H1 (cell line): ENCODE measurements at regions not wholly inside any gene's neighbourhood (a gene's known extent, or its start where the extent isn't known, plus 50 kb on each side); places are given as distances from the start of the nearest gene placed in this dataset.

Experiments
- CTCF ChIA-PET: fragments of 300-600 bp; sonication (Branson Sonifier 250); formaldehyde crosslinking; loops from one replicate; lab custom pipeline; 2021; ENCODE audit not compliant: partially characterized antibody; lab: Charles Lee
- POLR2A ChIA-PET: fragments of 300-600 bp; sonication (Branson Sonifier 250); formaldehyde crosslinking; loops from one replicate; lab custom pipeline; 2021; ENCODE audit warnings: inconsistent platforms; ENCODE audit not compliant: partially characterized antibody; lab: Charles Lee
- DNase-seq, 2 experiments: peaks; one replicate each; pipeline versions ENCODE4 v3.0.0 to v3.0.0-alpha.2; 2010 to 2022; ENCODE audit warnings: low spot score in 2 of 2, low read depth in 1 of 2, mixed read lengths in 1 of 2
- FAIRE-seq: peaks from 2 replicates; lab custom pipeline; 2011; peaks lifted over from hg19 to GRCh38; lab: Jason Lieb, UNC
- H2AFZ ChIP-seq: 2 replicates; pipeline ENCODE4 v1.8.1; 2012; ENCODE audit warnings: low read length, inconsistent platforms
- H2AK5ac ChIP-seq: 2 replicates; pipeline ENCODE4 v1.6.1; 2013; ENCODE audit warnings: low read depth, low read length
- H2BK120ac ChIP-seq: replicated peaks from 2 replicates; pipeline ENCODE3; 2013; ENCODE audit warnings: low read depth, low read length, inconsistent platforms
- H2BK12ac ChIP-seq: 2 replicates; pipeline ENCODE4 v1.6.1; 2013; ENCODE audit warnings: low read depth, low read length
- H2BK15ac ChIP-seq: 2 replicates; pipeline ENCODE4 v1.6.1; 2013; ENCODE audit warnings: low read length
- H2BK20ac ChIP-seq: 2 replicates; pipeline ENCODE4 v1.6.1; 2013; ENCODE audit warnings: low read length
- H2BK5ac ChIP-seq: 2 replicates; pipeline ENCODE4 v1.6.1; 2013; ENCODE audit warnings: low read depth, low read length
- H3K14ac ChIP-seq: 2 replicates; pipeline ENCODE4 v1.6.1; 2013; ENCODE audit warnings: inconsistent platforms; ENCODE audit not compliant: insufficient read length
- H3K18ac ChIP-seq: 2 replicates; pipeline ENCODE4 v1.6.1; 2013; ENCODE audit warnings: low read length; ENCODE audit errors: extremely low read depth
- H3K23ac ChIP-seq: 2 replicates; pipeline ENCODE4 v1.6.1; 2013; ENCODE audit warnings: inconsistent platforms; ENCODE audit not compliant: insufficient read length
- H3K23me2 ChIP-seq: 2 replicates; pipeline ENCODE4 v1.6.1; 2013; ENCODE audit warnings: low read depth, low read length
- H3K27ac ChIP-seq: 2 replicates; pipeline ENCODE4 v1.6.1; 2011; ENCODE audit warnings: low read depth, low read length, inconsistent platforms
- H3K27me3 ChIP-seq, 4 experiments: replicated peaks in 1 of 4; 1 replicate in 1 of 4; 2 replicates in 3 of 4; pipeline versions ENCODE4 v1.6.1 to v1.8.1; 2011 to 2013; ENCODE audit warnings: low read length in 3 of 4, mild to moderate bottlenecking in 3 of 4, inconsistent platforms in 2 of 4, mixed read lengths in 2 of 4, moderate library complexity in 1 of 4; ENCODE audit not compliant: control insufficient read depth in 3 of 4, insufficient read depth in 3 of 4; ENCODE audit errors: extremely low read depth in 1 of 4
- H3K36me3 ChIP-seq, 4 experiments: 2 replicates each; pipeline versions ENCODE4 v1.6.1 to v1.8.1; 2011 to 2013; ENCODE audit warnings: mild to moderate bottlenecking in 4 of 4, low read length in 3 of 4, moderate library complexity in 2 of 4, control low read depth in 1 of 4, inconsistent platforms in 1 of 4; ENCODE audit not compliant: insufficient read depth in 4 of 4, control insufficient read depth in 2 of 4
- H3K4ac ChIP-seq: replicated peaks from 2 replicates; pipeline ENCODE3; 2013; ENCODE audit warnings: low read length, low read depth, mixed read lengths, inconsistent platforms; ENCODE audit not compliant: insufficient read length
- H3K4me1 ChIP-seq, 4 experiments: replicated peaks in 1 of 4; 1 replicate in 1 of 4; 2 replicates in 3 of 4; pipeline versions ENCODE4 v1.6.1 to v1.8.1; 2011 to 2013; ENCODE audit warnings: low read length in 3 of 4, inconsistent platforms in 2 of 4, mixed read lengths in 1 of 4; ENCODE audit not compliant: insufficient read depth in 4 of 4, control insufficient read depth in 3 of 4
- H3K4me2 ChIP-seq, 2 experiments: 2 replicates each; pipeline versions ENCODE4 v1.6.1 to v1.8.1; 2011 to 2013; ENCODE audit warnings: low read depth in 2 of 2, low read length in 2 of 2, control low read depth in 1 of 2, inconsistent platforms in 1 of 2, mild to moderate bottlenecking in 1 of 2; ENCODE audit not compliant: insufficient read depth in 1 of 2
- H3K4me3 ChIP-seq, 4 experiments: fragments of 200-600, 300-600 bp in 1 of 4; sonication (generic), shearing (Covaris generic), sonication (Bioruptor Twin) in 1 of 4; 2 replicates each; pipeline versions ENCODE4 v1.5.1 to v1.8.1; 2011 to 2016; ENCODE audit warnings: low read length in 4 of 4, low read depth in 3 of 4, control low read depth in 2 of 4, inconsistent platforms in 2 of 4, mild to moderate bottlenecking in 2 of 4, mixed read lengths in 1 of 4, moderate library complexity in 1 of 4; ENCODE audit not compliant: insufficient read depth in 2 of 4; ENCODE audit errors: extremely low read depth in 1 of 4
- H3K56ac ChIP-seq: replicated peaks from 2 replicates; pipeline ENCODE3; 2013; ENCODE audit warnings: low read depth, mild to moderate bottlenecking, mixed read lengths, low read length, inconsistent platforms; ENCODE audit not compliant: insufficient read length
- H3K79me1 ChIP-seq: 2 replicates; pipeline ENCODE4 v1.6.1; 2013; ENCODE audit warnings: low read depth, low read length, control low read depth
- H3K79me2 ChIP-seq, 2 experiments: 2 replicates each; pipeline versions ENCODE4 v1.6.1 to v1.8.1; 2012 to 2013; ENCODE audit warnings: low read length in 2 of 2, mild to moderate bottlenecking in 2 of 2, inconsistent platforms in 1 of 2; ENCODE audit not compliant: insufficient read depth in 2 of 2, control insufficient read depth in 1 of 2
- H3K9ac ChIP-seq, 4 experiments: replicated peaks in 1 of 4; 1 replicate in 1 of 4; 2 replicates in 3 of 4; pipeline versions ENCODE4 v1.6.1 to v1.8.1; 2011 to 2013; ENCODE audit warnings: low read depth in 3 of 4, low read length in 3 of 4, control low read depth in 2 of 4, mild to moderate bottlenecking in 2 of 4, moderate library complexity in 2 of 4, inconsistent platforms in 1 of 4; ENCODE audit errors: extremely low read depth in 1 of 4
- H3K9me3 ChIP-seq, 2 experiments: 2 replicates each; pipeline versions ENCODE4 v1.6.1 to v1.8.1; 2012 to 2013; ENCODE audit warnings: mild to moderate bottlenecking in 2 of 2, moderate library complexity in 2 of 2, control low read depth in 1 of 2, inconsistent platforms in 1 of 2, low read depth in 1 of 2, low read length in 1 of 2, mixed read lengths in 1 of 2; ENCODE audit not compliant: insufficient read depth in 2 of 2
- H4K20me1 ChIP-seq, 2 experiments: replicated peaks in 1 of 2; 2 replicates each; pipeline versions ENCODE3 to v1.8.1; 2011 to 2013; ENCODE audit warnings: inconsistent platforms in 2 of 2, low read length in 2 of 2, mild to moderate bottlenecking in 1 of 2; ENCODE audit not compliant: insufficient read depth in 2 of 2, control insufficient read depth in 1 of 2
- H4K5ac ChIP-seq: 2 replicates; pipeline ENCODE4 v1.6.1; 2013; ENCODE audit warnings: low read length, low read depth, mixed read lengths, inconsistent platforms; ENCODE audit not compliant: insufficient read length
- H4K8ac ChIP-seq: 2 replicates; pipeline ENCODE4 v1.8.0; 2013; ENCODE audit warnings: mild to moderate bottlenecking, moderate library complexity, low read length, inconsistent platforms; ENCODE audit not compliant: insufficient read depth; ENCODE audit errors: extremely low read depth
- H4K91ac ChIP-seq: replicated peaks from 2 replicates; pipeline ENCODE3; 2013; ENCODE audit warnings: low read length, mixed read lengths, inconsistent platforms; ENCODE audit not compliant: insufficient read length
- ATF2 ChIP-seq: IDR thresholded peaks from 2 replicates; pipeline ENCODE4 v1.6.1; 2012; ENCODE audit warnings: low read length, inconsistent platforms
- NRF1 ChIP-seq: IDR thresholded peaks from 2 replicates; pipeline ENCODE4 v1.6.1; 2011; ENCODE audit warnings: mild to moderate bottlenecking, low read depth, low read length, improper control_type of control experiment
- TAF1 ChIP-seq: IDR thresholded peaks from 2 replicates; pipeline ENCODE4 v1.6.1; 2011; ENCODE audit warnings: mild to moderate bottlenecking, low read depth, low read length
- USF2 ChIP-seq: IDR thresholded peaks from 2 replicates; pipeline ENCODE4 v1.6.1; 2011; ENCODE audit warnings: low read length, improper control_type of control experiment
- YY1 ChIP-seq: IDR thresholded peaks from 2 replicates; pipeline ENCODE4 v1.6.1; 2011; ENCODE audit warnings: low read depth, mild to moderate bottlenecking, low read length
- WGBS, 2 experiments: shearing (Covaris generic) in 1 of 2; methylation state at CpG; one replicate each; pipeline versions ENCODE4 v1.1.6 to v1.1.7; 2013 to 2015; ENCODE audit warnings: low lambda C conversion rate in 2 of 2, mixed read lengths in 2 of 2, inconsistent platforms in 1 of 2, low coverage in 1 of 2, missing lambda C conversion rate in 1 of 2; ENCODE audit not compliant: insufficient replicate concordance in 2 of 2, insufficient coverage in 1 of 2, insufficient read length in 1 of 2; ENCODE audit errors: extremely low coverage in 1 of 2, missing lambda C conversion rate in 1 of 2; 5-methylcytosine and 5-hydroxymethylcytosine counted together

GRCh38 chr2:8413589-8414135, 268.2 kb upstream of the ID2 start:
- Histone ChIP-seq H4K20me1 (no peaks in the 10 kb centered on the region), H3K4ac (no peak overlapping the region), H3K36me3 (no peaks in the 10 kb centered on the region), H2BK5ac (no peak overlapping the region), H2BK120ac (no peak overlapping the region), H3K27me3 (no peaks in the 10 kb centered on the region), H3K18ac (no peak overlapping the region), H3K14ac (no peak overlapping the region), H3K79me2 (no peaks in the 10 kb centered on the region), H3K9ac (no peak overlapping the region), H3K23me2 (no peaks in the 10 kb centered on the region), H4K91ac (no peak overlapping the region), H2BK20ac (no peak overlapping the region), H3K27ac (no peak overlapping the region), H2AK5ac (no peak overlapping the region), H3K56ac (no peak overlapping the region), H2BK15ac (no peak overlapping the region), H3K79me1 (no peaks in the 10 kb centered on the region), H3K4me2 (no peak overlapping the region), H2BK12ac (no peak overlapping the region), H4K5ac (no peak overlapping the region), H2AFZ (no peak overlapping the region), H3K4me3 (no peak overlapping the region), H4K8ac (no peak overlapping the region), H3K4me1 (peaks cover 0 to 3% (median 0%) of the 10 kb centered on the region in 4 experiments; a peak in 1 of 7 replicates), H3K23ac (no peak overlapping the region), H3K9me3 (no peaks in the 10 kb centered on the region)
- no peak for TF ChIP-seq ATF2
- no peak for TF ChIP-seq USF2
- no peak for TF ChIP-seq YY1
- no peak for TF ChIP-seq TAF1
- TF ChIP-seq NRF1: no peak
- ChIA-PET POLR2A (no interaction called here), CTCF (interaction anchor here (0.7 kb wide), 1 partner anchor 426 kb away, joined by 4 read pairs; no protein-coding TSS in a partner anchor)
- 93% methylated on average over 6 of the region's 6 CpGs; no CpG with 5 or more reads in 1 of the 2 experiments for WGBS, 2 experiments
- no peak for DNase-seq
- no peak for FAIRE-seq
